ENCODE measurements at regions not wholly inside any gene's neighbourhood (a gene's known extent, or its start where the extent isn't known, plus 50 kb on each side); places are given as distances from the start of the nearest gene placed in this dataset.

DNA sequence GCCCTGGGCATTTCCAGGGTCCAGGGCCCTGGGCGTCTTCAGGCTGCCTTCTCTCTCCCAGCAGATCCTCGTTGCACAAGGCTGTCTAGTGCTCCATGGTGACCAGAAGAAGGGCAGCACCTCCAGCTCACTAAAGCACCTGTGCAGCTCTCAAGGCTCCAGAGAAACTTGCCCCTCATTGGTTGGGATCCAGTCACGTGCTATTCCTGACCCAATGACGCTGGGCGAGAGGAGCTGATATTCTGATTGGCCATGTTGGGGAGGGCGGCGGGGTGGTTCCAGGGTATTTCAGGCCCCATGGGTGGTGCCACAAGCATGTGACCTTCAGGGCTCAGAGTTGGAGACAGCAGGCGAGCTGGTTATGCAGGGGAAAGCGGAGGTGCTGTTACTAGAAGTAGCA lies 309.1 kb downstream of the TOX3 start:
- Histone ChIP-seq H2AFZ (ENCODE audit: low read depth, low read length) (no peak overlapping the region), H3K9me1 (replicated peaks; ENCODE audit: control insufficient read depth, extremely low read depth, insufficient read depth, low read length) (no peaks in the 10 kb centered on the region), H3K4me2 (ENCODE audit: insufficient read depth, low read length) (no peak overlapping the region), H3K9ac (replicated peaks; ENCODE audit: extremely low read depth, insufficient read depth, low read length) (no peak overlapping the region), H3K9me3 (replicated peaks; ENCODE audit: control insufficient read depth, insufficient read depth, low read length) (peaks cover 2% of the 10 kb centered on the region), H3K27me3 (ENCODE audit: control insufficient read depth in 2 of 2, insufficient read depth in 2 of 2, low read length in 2 of 2) (no peaks in the 10 kb centered on the region), H4K20me1 (replicated peaks; ENCODE audit: control insufficient read depth, extremely low read depth, insufficient read depth, low read length) (no peaks in the 10 kb centered on the region), H3K4me3 (replicated peaks in 1 of 3; ENCODE audit: insufficient read depth in 1 of 3, low read depth in 1 of 3, low read length in 3 of 3) (no peak overlapping the region), H3K79me2 (ENCODE audit: control insufficient read depth, insufficient read depth, low read length) (no peaks in the 10 kb centered on the region), H3K27ac (ENCODE audit: insufficient read depth, low read depth, low read length) (no peak overlapping the region), H3K36me3 (ENCODE audit: control insufficient read depth in 2 of 2, extremely low read depth in 1 of 2, insufficient read depth in 2 of 2, low read length in 2 of 2) (no peaks in the 10 kb centered on the region), H3K4me1 (ENCODE audit: control insufficient read depth, extremely low read depth, insufficient read depth, low read length) (no peaks in the 10 kb centered on the region)
- no peak for TF ChIP-seq POLR2A (IDR thresholded peaks at IDR 0.05; ENCODE audit: low read depth, low read length)
- no peak for TF ChIP-seq FOS (IDR thresholded peaks at IDR 0.05; ENCODE audit: borderline replicate concordance, insufficient read depth, low read length)
- TF ChIP-seq MYC (IDR thresholded peaks at IDR 0.05; ENCODE audit: low read depth, low read length): no peak
- no peak for TF ChIP-seq CTCF (IDR thresholded peaks at IDR 0.05; ENCODE audit: extremely low read depth in 1 of 2, insufficient read depth in 1 of 2, low read depth in 1 of 2, low read length in 2 of 2)
- TF ChIP-seq GATA2 (IDR thresholded peaks at IDR 0.05; ENCODE audit: insufficient read depth, insufficient read length, low read depth, low read length): no peak
- no peak for TF ChIP-seq POLR2AphosphoS5 (IDR thresholded peaks at IDR 0.05; ENCODE audit: insufficient read depth, low read depth, low read length)
- TF ChIP-seq, protein P1, sequence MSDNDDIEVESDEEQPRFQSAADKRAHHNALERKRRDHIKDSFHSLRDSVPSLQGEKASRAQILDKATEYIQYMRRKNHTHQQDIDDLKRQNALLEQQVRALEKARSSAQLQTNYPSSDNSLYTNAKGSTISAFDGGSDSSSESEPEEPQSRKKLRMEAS (IDR thresholded peaks at IDR 0.05; ENCODE audit: insufficient read depth, insufficient read length): no peak
- TF ChIP-seq EZH2 (IDR thresholded peaks at IDR 0.05; ENCODE audit: borderline replicate concordance, low read depth, low read length, severe bottlenecking): no peak
- no peak for TF ChIP-seq JUN (IDR thresholded peaks at IDR 0.05; ENCODE audit: borderline replicate concordance, insufficient read depth, insufficient read length, low read depth)
- intact Hi-C loops (cut with micrococcal nuclease): no loop called here
- DNase-seq (ENCODE audit: low read depth, low spot score) (no peak), FAIRE-seq (no peak)
- dilution Hi-C loops (cut with MboI; ENCODE audit: extremely low pct_ligation_motif_present, low sequenced_read_pairs): no loop called here
- BruUV-seq (replicated peaks): no TSS peak
- POLR2A ChIA-PET: no interaction called here
- CTCF ChIA-PET: no interaction called here

Data from endothelial cell of umbilical vein (primary cell).